ENCODE measurements at regions not wholly inside any gene's neighbourhood (a gene's known extent, or its start where the extent isn't known, plus 50 kb on each side); places are given as distances from the start of the nearest gene placed in this dataset.
"Not testable (repeated sequence)": the region's sequence is repeated elsewhere in the genome, so short reads cannot be mapped to it uniquely, and the experiment has no call there.

- no peak for DNase-seq (ENCODE audit: low spot score)
Measured at GRCh38 chr5:2169850-2170760, 287.4 kb upstream of the IRX4 start.

- DNase-seq (ENCODE audit: low spot score): no peak
Measured at GRCh38 chr5:2169430-2169808, 286.7 kb upstream of the IRX4 start.

- no peak for DNase-seq (ENCODE audit: low spot score)
Measured at GRCh38 chr5:2168601-2169429, 286.1 kb upstream of the IRX4 start.

GRCh38 chr5:2167671-2168070 lies 284.9 kb upstream of the IRX4 start:
- no peak for DNase-seq (ENCODE audit: low spot score)

- no peak for DNase-seq (ENCODE audit: low spot score)
Measured at GRCh38 chr5:2166979-2167377, 284.3 kb upstream of the IRX4 start.

- DNase-seq (ENCODE audit: low spot score): no peak
Measured at GRCh38 chr5:2166306-2166978, 283.7 kb upstream of the IRX4 start.

GRCh38 chr5:2165615-2166305 lies 283.0 kb upstream of the IRX4 start:
- no peak for DNase-seq (ENCODE audit: low spot score)

GRCh38 chr5:2165203-2165602 lies 282.5 kb upstream of the IRX4 start:
- DNase-seq (ENCODE audit: low spot score): no peak

- no peak for DNase-seq (ENCODE audit: low spot score)
Measured at GRCh38 chr5:2164586-2164985, 281.9 kb upstream of the IRX4 start.

GRCh38 chr5:2163940-2164490 lies 281.3 kb upstream of the IRX4 start:
- DNase-seq (ENCODE audit: low spot score): no peak

- no peak for DNase-seq (ENCODE audit: low spot score)
Measured at GRCh38 chr5:2163060-2163856, 280.5 kb upstream of the IRX4 start.

GRCh38 chr5:2160811-2161210 lies 278.1 kb upstream of the IRX4 start:
- DNase-seq (ENCODE audit: low spot score): no peak

GRCh38 chr5:2158767-2159166 lies 276.0 kb upstream of the IRX4 start:
- DNase-seq (ENCODE audit: low spot score): no peak

- DNase-seq (ENCODE audit: low spot score): no peak
Measured at GRCh38 chr5:2158109-2158508, 275.4 kb upstream of the IRX4 start.

- DNase-seq (ENCODE audit: low spot score): no peak
Measured at GRCh38 chr5:2157372-2157771, 274.6 kb upstream of the IRX4 start.

- DNase-seq (ENCODE audit: low spot score): no peak
Measured at GRCh38 chr5:2156358-2157059, 273.8 kb upstream of the IRX4 start.

GRCh38 chr5:2155556-2155955 lies 272.8 kb upstream of the IRX4 start:
- DNase-seq (ENCODE audit: low spot score): no peak

GRCh38 chr5:2153802-2154201 lies 271.1 kb upstream of the IRX4 start:
- DNase-seq (ENCODE audit: low spot score): no peak

- DNase-seq (ENCODE audit: low spot score): no peak
Measured at GRCh38 chr5:2153350-2153749, 270.6 kb upstream of the IRX4 start.

- DNase-seq (ENCODE audit: low spot score): not testable (repeated sequence)
Measured at GRCh38 chr5:2151301-2151888, 268.7 kb upstream of the IRX4 start.
